SK-N-MC (cell line): ENCODE measurements at regions not wholly inside any gene's neighbourhood (a gene's known extent, or its start where the extent isn't known, plus 50 kb on each side); places are given as distances from the start of the nearest gene placed in this dataset.

Experiments used
- EZH2 ChIP-seq: fragments of 200-600 bp; sonication (generic); IDR thresholded peaks from one replicate; pipeline ENCODE4 v1.6.1; 2017; ENCODE audit warnings: antibody characterized with exemption
- POLR2AphosphoS5 ChIP-seq: IDR thresholded peaks from 2 replicates; pipeline ENCODE4 v1.6.1; 2012; ENCODE audit warnings: mild to moderate bottlenecking, low read depth, low read length, borderline replicate concordance

GRCh38 chr16:72677662-72678447 lies 370.1 kb downstream of the ZFHX3 start:
- no peak for TF ChIP-seq POLR2AphosphoS5
- no peak for TF ChIP-seq EZH2
